GM21529 (cell line): ENCODE measurements at regions not wholly inside any gene's neighbourhood (a gene's known extent, or its start where the extent isn't known, plus 50 kb on each side); places are given as distances from the start of the nearest gene placed in this dataset.

ENCODE experiments used
- ATAC-seq: cut with Tn5 transposase; IDR thresholded peaks from one replicate; pipeline ENCODE4 v1.9.1; 2021; ENCODE audit not compliant: unreplicated experiment

- ATAC-seq = no peak
Observed at GRCh38 chr15:37165395-37165794, 65.0 kb upstream of the MEIS2 start.

DNA sequence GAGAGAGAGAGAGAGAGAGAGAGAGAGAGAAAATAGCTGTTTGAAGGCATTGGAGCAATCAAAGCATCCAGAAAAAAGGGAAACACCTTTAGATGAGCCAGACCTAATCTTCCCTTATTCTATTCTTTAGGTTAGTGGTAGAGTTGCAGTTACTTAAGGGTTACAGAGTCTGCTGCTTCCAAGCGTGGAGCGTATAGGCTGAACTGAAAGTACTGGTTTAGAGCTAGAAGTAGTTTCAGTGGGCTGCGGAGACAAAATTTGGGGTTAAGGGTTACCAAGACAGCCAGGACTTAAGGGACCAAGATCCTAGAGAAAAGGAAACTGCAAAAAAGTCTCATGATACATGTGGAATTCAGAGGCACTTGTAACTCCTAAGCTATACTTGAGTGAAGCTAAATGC is 66.1 kb upstream of the MEIS2 start:
- ATAC-seq = no peak

DNA sequence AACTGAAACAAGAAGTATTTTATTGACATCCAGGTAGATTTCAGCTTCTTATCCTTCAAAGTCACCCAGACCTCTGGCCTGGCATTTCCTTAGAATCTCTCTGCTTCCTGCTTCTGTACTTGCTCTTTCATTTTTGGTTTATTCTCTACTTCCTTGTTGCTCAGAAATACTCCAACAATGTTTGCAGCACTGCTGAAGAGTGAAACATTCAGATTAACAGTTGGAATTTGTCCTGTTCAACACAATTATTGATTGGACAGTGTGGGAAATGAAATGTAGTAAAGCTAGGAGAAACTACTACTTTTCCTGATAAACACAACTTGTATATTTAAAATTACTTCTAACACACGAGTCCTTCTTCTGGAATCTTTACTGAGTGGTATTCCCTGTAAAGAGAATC is 81.0 kb upstream of the MEIS2 start:
- no peak for ATAC-seq

GRCh38 chr15:37199545-37199944 is 99.2 kb upstream of the MEIS2 start:
- ATAC-seq = no peak

DNA sequence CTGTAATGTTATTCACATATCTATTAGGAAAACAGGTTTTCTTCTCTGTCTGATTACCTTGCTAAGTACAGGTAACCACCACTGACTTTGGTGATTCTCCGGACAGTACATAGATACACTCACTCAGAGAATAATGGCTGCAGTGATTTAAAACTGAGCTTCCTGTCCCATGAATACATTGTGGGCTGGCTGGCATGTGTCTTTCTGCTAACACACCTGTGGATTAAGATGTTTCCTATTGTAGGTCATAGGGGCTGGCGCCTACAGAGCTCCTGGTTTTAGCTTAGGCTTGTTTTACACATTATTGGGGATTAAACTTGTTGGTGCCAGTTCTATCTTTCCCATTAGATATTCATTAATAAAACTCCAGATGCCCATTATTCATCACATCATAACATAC is 102.7 kb upstream of the MEIS2 start:
- no peak for ATAC-seq

GRCh38 chr15:37204692-37205091 is 104.3 kb upstream of the MEIS2 start:
- no peak for ATAC-seq

DNA sequence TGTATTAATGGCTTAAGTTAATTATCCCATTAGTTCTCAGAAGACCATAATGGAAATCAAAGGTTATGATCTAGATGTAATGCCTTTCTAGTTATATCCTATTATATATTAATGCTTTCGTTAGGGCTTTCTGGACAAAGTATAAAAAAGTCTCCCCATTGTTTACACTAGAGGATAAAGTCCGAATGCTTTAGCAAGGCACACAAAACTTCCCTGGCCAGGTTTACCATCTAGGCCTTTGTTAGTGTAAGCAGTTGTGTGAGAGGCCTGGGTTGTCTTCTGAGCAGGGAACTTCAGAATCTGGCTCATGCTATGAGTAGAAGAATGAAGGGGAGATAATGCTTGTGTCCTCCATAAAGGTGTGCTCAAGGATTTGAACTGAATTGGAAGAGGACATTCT is 106.3 kb upstream of the MEIS2 start:
- no peak for ATAC-seq

DNA sequence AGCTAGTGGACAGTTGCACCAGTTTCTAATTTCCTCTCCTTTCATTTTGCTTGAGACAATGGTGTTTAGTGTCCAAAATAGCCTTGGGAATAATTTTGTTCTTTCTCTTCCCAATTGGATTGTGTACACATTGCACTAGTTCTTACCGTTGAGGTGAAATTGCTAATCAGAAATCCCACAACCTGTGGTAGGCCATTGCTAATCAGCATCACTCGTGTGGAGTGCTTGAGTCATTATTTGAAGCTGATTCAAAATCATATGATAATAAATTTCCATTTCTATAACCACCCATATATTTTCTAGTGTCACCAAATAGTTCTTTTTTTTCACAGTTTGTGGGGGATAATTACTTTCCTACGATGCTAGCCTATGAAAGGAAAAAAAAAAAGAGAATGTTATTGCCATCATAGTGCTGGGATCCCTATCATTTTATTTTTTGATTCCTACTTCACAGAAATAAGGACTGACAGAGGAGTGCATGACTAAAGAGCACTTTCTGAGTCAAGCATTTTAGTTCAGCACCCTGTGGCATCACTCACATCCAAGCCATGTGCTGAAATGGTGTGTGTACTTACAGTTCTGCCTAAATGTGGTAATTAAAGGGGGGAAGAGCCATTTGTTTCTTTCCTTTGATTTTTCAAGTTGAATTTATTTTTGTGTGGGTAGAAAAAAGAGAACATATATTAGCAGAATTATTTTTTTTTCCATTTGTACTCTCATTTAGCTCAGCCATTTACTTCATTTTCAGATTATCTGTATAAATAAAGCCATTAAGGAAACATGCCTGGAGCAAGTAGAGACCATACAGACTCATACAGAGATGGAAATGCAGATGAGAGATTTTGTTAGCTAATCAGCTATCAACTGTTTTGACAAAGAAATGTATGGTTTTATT is 108.0 kb upstream of the MEIS2 start:
- ATAC-seq = no peak

GRCh38 chr15:37209041-37209363 is 108.7 kb upstream of the MEIS2 start:
- ATAC-seq = no peak

- no peak for ATAC-seq
Observed at GRCh38 chr15:37217567-37217966, 117.2 kb upstream of the MEIS2 start.

- no peak for ATAC-seq
Observed at GRCh38 chr15:37218351-37218916, 118.1 kb upstream of the MEIS2 start.

DNA sequence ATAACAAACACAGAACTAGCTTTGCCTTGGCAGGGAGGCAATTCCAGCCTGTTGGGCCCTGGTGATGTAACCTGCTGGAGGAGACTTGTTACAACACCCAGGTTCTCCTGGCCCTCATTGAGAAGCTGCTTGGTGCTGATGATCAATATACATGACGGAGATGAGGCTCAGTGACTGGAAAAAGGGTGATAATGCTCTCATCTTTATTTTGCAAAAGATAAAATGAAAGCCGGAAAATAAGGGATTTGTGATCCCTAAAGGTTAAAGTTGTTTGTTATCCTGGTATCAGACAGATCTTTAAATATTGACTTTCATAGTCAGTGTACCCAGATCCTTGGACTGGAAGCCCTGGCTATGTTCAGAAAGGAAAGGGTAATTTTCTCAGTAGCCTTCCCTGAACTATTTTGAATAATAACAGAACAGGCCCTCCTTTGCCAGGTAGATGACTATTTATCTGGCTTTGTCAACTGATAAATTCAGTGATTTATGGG is 118.9 kb upstream of the MEIS2 start:
- no peak for ATAC-seq

- no peak for ATAC-seq
Observed at GRCh38 chr15:37220949-37221670, 120.8 kb upstream of the MEIS2 start.

DNA sequence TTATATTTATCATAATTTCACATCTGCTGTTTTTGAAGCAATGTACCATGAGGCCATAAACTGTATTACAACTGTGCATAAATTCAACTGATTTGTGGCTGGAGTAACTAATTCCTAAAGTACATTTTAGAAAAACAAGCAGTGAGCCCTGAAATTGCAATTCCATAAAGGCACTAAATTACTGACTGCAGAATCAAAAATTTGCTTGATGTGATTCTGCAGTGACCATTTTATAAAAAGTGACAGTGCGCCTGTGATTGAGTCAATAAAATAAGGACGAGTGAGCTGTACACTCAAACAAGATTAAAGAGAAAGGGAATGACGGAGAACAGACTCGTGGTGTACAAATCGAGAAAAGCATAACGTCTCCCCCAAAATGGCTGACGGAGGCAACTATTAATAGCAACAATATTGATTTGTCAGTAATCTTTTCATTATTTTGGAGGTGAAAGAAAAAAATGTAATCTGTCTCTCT is 121.4 kb upstream of the MEIS2 start:
- no peak for ATAC-seq

DNA sequence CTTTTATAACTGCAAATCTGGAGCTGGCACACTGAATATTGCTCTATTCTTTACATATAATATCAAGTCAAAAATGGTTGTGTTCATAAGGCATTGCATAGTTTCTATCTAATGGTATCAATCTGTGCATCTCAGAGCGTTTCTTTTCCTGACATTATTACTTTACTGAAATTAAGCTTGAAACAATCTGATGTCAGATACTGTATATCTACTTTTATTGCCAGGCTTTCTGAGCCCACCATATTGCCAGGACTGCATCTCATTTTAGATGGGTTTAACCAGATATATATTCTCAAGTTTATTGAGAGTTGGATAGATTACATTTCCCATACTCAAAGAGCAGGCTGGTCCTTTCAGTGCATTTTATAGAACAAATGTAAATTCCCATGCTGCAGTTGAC is 122.7 kb upstream of the MEIS2 start:
- ATAC-seq = no peak

DNA sequence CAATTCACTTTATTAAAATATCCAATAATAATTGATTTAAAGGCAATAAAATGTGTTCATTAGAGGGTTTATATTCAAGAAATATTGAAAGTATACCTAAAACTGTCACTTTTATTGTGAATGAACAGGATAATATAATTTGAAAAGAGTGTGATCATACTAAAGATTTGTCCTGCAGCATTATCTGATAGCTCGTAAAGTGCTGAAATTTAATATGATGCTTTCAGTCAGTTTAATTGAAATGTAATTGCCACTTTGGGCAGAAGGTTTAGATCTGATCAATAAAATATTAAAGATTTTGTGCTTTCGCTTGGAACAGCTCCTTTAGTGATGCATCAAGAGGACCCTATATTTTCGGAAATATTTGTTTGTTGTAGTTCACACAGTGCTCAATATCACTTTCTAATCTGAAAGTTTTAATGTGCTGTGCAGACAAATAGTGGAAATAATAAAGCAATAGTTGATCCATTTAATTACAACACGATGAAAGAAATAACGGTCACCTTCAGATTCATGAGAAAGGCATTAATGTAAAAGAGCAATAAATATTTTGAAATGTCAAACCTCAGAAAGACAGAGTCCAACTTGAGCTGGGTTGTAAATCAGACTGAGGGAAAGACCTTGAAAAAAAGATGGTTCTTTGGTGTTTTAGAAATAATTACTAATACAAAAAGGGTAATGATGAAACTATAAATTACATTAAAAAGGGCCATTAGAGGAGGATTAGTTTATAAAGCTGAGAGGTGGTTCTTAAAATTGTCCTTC is 129.7 kb upstream of the MEIS2 start:
- ATAC-seq = no peak

DNA sequence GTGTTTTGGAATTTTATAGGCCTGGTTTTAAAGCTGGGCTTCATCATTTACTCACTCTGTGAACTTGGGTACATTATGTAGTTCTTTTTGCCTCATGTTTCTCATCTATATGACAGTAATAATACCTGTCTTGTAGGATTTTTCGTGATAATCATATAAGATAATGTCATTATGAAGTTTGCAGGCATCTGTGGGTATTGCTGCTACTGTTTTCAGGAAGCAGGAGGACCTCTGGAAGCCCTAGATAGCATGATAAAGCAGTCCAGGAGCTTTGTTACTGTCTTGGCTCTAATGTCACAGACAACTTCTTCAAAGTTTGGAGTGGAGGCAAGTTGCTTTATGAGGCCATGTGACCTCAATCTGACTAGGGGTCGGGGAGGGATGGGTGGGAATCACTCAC is 145.0 kb upstream of the MEIS2 start:
- no peak for ATAC-seq

- ATAC-seq = no peak
Observed at GRCh38 chr15:37246065-37246464, 145.7 kb upstream of the MEIS2 start.

DNA sequence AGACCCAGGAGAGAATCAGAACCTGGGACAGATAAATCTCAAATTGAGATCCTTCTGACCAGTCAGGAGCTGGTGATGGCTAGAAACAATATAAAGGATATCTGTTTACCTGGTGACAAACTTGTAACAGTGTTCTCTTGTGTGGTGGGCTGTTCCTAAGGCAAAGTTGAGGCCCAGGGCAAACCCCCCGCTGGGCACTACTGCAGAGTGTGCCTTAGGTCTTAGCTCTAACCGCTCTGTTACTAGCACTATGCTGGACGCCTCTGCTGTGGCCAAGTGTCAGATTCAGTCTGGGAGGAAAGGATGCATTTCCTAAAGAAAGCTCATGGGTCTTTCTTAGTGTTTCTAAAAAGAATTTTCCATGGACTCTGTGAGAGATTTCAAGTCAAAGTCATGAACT is 146.5 kb upstream of the MEIS2 start:
- ATAC-seq = no peak

GRCh38 chr15:37249249-37249648 is 148.9 kb upstream of the MEIS2 start:
- ATAC-seq = no peak

DNA sequence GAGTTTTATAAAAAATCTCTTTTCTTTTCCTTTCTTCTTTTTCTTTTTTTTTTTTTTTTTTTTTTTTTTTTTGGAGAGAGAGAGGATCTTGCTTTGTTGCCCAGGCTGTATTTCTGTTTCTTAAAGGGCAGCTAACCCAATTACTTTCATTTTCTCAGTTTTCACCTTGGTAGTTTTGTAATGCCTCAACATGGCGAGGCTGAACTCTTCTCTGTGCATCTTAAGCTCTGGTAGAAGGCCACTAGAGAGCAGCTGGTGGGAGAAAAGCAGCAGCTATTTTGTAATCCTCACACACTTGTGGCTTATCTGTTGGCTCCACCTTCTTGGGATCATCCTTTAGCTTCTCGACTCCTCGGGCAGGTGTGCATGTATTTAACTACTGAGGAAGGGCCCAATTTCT is 152.2 kb upstream of the MEIS2 start:
- ATAC-seq = no peak
